ENCODE measurements at regions not wholly inside any gene's neighbourhood (a gene's known extent, or its start where the extent isn't known, plus 50 kb on each side); places are given as distances from the start of the nearest gene placed in this dataset.
A peak's percentile ranks its signal among the peaks of the same experiment; 100 is the strongest.
"Not testable (repeated sequence)": the region's sequence is repeated elsewhere in the genome, so short reads cannot be mapped to it uniquely, and the experiment has no call there.

DNA sequence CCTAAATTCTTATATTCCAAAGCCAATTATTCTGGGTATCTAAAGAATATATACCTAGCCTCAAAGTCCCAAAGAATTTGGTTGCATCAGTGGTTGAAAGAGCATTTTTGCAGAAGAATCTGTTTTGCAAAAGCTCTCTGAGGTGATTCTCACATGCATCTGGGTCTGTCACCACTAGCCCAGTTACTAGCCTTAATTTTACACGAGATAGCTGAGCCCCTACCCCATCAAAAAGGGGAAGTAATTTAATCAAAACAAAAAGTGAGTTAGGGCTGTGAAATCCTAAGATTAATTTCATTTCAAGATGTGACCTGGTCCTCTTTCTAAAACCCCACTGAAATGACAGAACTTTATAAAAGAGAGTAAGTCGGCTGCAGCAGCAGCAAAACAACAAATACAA is 53.7 kb upstream of the ZSCAN2 start:
- not testable (repeated sequence) for H3K4me3 ChIP-seq; H3K27me3 ChIP-seq (replicated peaks); H3K9me3 ChIP-seq (replicated peaks); H3K36me3 ChIP-seq; H3K4me1 ChIP-seq (replicated peaks); DNase-seq (ENCODE audit: low read depth in 1 of 2, low spot score in 2 of 2); H3K27ac ChIP-seq

DNA sequence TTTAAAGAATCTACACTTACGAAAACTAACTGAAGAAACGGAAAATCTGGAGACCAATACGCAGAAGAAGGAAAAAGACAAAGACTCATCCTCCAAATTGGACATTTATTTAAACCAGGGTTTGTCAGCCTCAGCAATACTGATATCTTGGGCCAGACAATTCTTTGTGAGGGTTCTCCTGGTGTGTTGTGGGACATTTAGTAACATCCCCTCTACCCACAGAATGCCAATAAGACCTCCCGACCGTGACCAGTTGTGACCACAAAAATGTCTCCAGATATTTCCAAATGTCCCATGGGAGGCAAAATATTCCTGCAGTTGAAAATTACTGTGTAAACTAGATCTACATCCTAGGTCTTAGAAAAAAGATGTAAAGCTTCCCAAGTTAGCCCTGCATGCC is 50.3 kb upstream of the ZSCAN2 start:
- H3K4me1 ChIP-seq (replicated peaks); H3K27ac ChIP-seq; H3K27me3 ChIP-seq (replicated peaks); H3K9me3 ChIP-seq (replicated peaks); H3K36me3 ChIP-seq; H3K4me3 ChIP-seq: not testable (repeated sequence)
- DNase-seq (ENCODE audit: low read depth in 1 of 2, low spot score in 2 of 2), result peak in 1 of 2 experiments; percentile 22
